LNCaP clone FGC (cell line): ENCODE measurements at regions not wholly inside any gene's neighbourhood (a gene's known extent, or its start where the extent isn't known, plus 50 kb on each side); places are given as distances from the start of the nearest gene placed in this dataset.

ENCODE experiments used
- DNase-seq: peaks from one replicate; pipeline ENCODE4 v3.0.0-alpha.2; 2011; ENCODE audit warnings: low read depth
- H3K4me3 ChIP-seq: 2 replicates; pipeline ENCODE4 v1.5.1; 2011; ENCODE audit warnings: mild to moderate bottlenecking, low read depth, low read length, control low read depth
- CTCF ChIP-seq: IDR thresholded peaks from 2 replicates; pipeline ENCODE4 v1.5.1; 2012; ENCODE audit warnings: mild to moderate bottlenecking; ENCODE audit not compliant: control insufficient read depth, insufficient read depth; ENCODE audit errors: extremely low read depth

DNA sequence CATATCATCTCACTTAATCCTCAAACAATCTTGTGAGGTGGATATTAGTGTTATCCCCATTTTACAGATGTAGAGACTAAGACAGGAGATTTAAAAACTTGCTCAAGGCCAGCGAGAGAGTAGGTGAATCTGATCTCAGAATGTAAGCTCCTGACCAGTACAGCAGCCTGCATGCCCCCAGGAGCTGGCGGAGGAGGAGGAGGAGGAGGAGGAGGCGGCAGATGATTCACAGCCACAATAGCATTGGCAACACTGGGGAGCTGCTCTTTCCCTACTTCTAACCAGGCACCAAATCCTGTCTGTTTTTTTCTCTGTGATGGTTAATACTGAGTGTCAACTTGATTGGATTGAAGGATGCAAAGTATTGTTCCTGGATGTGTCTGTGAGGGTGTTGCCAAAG is 243.2 kb downstream of the ATG4C start:
- TF ChIP-seq CTCF = no peak
- no peak for DNase-seq

GRCh38 chr1:63032171-63032570 is 248.2 kb downstream of the ATG4C start:
- TF ChIP-seq CTCF = no peak
- H3K4me3 ChIP-seq = no peak overlapping the region
- no peak for DNase-seq

More for the DNA sequence above, 243.2 kb downstream of the ATG4C start:
- H3K4me3 ChIP-seq = no peak overlapping the region

DNA sequence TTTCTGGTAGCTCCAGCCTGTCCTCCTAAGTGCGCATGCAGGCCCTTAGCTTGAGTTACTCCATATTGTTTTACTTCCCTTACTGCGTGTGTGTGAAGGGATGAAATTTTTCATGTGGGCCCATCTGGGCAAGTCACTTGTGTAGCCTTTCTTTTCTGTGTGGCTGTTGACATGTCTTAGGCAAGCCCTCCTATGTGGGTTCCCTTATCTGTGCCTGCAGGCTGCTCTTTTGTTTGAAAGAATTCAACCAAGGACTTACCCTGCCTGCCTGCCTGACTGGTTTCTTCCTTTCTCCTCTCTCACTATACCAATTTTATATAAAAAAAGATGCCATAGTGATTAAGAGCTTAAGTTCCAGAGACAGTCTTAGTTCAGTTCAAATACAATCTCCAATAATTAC is 249.3 kb downstream of the ATG4C start:
- no peak for TF ChIP-seq CTCF
- no peak overlapping the region for H3K4me3 ChIP-seq
- DNase-seq = no peak

GRCh38 chr1:63034256-63034655 is 250.3 kb downstream of the ATG4C start:
- no peak overlapping the region for H3K4me3 ChIP-seq
- DNase-seq = no peak
- TF ChIP-seq CTCF = no peak

GRCh38 chr1:63038586-63038985 is 254.7 kb downstream of the ATG4C start:
- no peak overlapping the region for H3K4me3 ChIP-seq
- TF ChIP-seq CTCF = no peak
- DNase-seq = no peak

DNA sequence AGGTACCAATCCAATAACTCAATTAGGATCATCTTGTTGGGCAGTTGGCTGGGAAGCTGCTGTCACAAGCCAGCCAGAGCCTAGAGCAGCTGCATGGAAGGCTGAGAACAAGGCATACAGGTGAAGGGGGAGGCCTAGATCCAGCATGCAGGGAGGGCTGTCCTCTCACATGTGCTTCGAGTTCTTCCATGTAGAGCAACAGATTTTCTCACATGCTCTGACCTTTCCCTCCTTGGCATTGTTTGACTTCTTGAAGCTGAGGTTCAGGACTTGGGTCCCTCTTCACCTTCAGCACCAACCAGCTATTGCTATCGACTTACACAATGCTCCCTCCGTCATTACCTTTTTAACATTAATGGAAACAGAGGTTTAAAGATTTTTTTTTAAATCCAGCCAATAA is 257.7 kb downstream of the ATG4C start:
- TF ChIP-seq CTCF = no peak
- no peak overlapping the region for H3K4me3 ChIP-seq
- DNase-seq = no peak

DNA sequence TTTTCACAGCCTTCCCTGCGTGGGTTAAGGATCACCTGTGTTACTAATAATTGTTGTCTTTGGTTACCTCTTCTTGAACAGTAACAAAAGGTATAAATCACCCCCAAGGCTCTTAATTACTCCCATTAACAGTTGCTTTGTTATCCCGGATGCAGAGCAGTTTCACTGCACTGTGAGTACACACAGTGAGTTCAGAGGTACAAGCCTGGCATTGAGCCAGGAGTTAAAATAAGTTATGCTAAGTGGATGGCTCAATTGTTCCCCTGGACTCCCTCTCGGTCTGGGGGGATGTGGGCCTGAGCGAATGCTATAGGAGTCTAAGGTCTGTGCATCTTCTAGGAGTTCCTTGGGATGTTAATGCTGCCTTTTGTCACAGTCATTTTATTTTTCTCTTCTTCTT is 258.3 kb downstream of the ATG4C start:
- H3K4me3 ChIP-seq = no peak overlapping the region
- no peak for DNase-seq
- TF ChIP-seq CTCF = no peak
